ENCODE measurements at regions not wholly inside any gene's neighbourhood (a gene's known extent, or its start where the extent isn't known, plus 50 kb on each side); places are given as distances from the start of the nearest gene placed in this dataset.

DNA sequence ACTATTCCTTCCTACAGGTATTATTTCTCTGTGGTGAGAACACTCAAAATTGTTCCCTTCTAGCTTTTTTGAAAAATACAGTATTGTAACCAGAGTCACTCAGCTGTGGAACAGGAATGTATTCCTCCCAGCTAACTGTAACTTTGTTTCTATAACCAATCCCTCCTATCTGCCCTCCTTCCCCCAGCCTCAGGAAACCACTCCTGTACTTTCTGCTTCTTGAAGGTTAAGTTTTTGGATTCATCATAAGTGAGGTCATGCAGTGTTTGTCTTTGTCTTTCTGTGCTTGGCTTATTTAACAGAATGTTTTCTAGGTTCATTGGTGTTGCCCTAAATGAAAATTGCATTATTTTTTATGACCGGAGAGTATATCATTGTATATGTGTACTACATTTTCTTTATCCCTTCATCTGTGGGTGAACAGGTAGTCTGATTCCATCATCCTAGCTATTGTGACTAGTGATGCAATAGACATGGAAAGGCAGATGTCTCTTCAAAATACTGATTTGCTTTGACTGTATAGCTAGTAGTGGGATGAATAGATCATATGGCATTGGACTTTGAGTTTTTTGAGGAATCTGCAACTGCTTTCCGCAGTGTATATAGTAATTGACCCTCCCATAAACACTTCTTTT is 112.9 kb upstream of the GRK3 start:
- TF ChIP-seq, protein P1, sequence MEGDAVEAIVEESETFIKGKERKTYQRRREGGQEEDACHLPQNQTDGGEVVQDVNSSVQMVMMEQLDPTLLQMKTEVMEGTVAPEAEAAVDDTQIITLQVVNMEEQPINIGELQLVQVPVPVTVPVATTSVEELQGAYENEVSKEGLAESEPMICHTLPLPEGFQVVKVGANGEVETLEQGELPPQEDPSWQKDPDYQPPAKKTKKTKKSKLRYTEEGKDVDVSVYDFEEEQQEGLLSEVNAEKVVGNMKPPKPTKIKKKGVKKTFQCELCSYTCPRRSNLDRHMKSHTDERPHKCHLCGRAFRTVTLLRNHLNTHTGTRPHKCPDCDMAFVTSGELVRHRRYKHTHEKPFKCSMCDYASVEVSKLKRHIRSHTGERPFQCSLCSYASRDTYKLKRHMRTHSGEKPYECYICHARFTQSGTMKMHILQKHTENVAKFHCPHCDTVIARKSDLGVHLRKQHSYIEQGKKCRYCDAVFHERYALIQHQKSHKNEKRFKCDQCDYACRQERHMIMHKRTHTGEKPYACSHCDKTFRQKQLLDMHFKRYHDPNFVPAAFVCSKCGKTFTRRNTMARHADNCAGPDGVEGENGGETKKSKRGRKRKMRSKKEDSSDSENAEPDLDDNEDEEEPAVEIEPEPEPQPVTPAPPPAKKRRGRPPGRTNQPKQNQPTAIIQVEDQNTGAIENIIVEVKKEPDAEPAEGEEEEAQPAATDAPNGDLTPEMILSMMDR (IDR thresholded peaks at IDR 0.05): no peak
- TF ChIP-seq POLR2A (IDR thresholded peaks at IDR 0.05): no peak
